K562 (cell line): ENCODE measurements at regions not wholly inside any gene's neighbourhood (a gene's known extent, or its start where the extent isn't known, plus 50 kb on each side); places are given as distances from the start of the nearest gene placed in this dataset.
"Not testable (repeated sequence)": the region's sequence is repeated elsewhere in the genome, so short reads cannot be mapped to it uniquely, and the experiment has no call there.

Experiments
- ATAC-seq: fragments of 200-7000 bp; cut with Tn5 transposase; 3 replicates; pipeline ENCODE4 v1.9.1; 2020; ENCODE audit warnings: moderate library complexity
- BruUV-seq: library from RNA; stranded (reverse); fragments of 400-500 nt; replicated peaks from 2 replicates; lab custom pipeline; 2021; lab: Mats Ljungman, UMichigan
- CTCF ChIA-PET: fragments of 300-600 bp; formaldehyde crosslinking; extraction: SDS; loops from one replicate; lab custom pipeline; 2021; ENCODE audit warnings: low intra/inter-chr PET ratio; lab: Yijun Ruan, JAX
- POLR2A ChIA-PET: fragments of 300-600, 350-650 bp; sonication (Branson Sonifier 250); formaldehyde crosslinking; extraction: SDS; loops from one replicate; lab custom pipeline; 2021; ENCODE audit warnings: antibody characterized with exemption, inconsistent platforms; lab: Yijun Ruan, JAX
- DNase-seq, 4 experiments: peaks; one replicate each; pipeline versions ENCODE4 v3.0.0 to v3.0.0-alpha.2; 2011 to 2018; ENCODE audit warnings: low spot score in 3 of 4, mixed read lengths in 3 of 4; ENCODE audit errors: extremely low read depth in 1 of 4
- FAIRE-seq: peaks from 2 replicates; lab custom pipeline; 2011; peaks lifted over from hg19 to GRCh38; lab: Jason Lieb, UNC
- H2AFZ ChIP-seq: 2 replicates; pipeline ENCODE4 v1.6.0; 2011; ENCODE audit warnings: low read depth, low read length, control low read depth, inconsistent platforms
- H3K27ac ChIP-seq: fragments of 200-600 bp; 3 replicates; pipeline ENCODE4 v1.8.0; 2011; ENCODE audit warnings: low read depth, mild to moderate bottlenecking, control low read depth, inconsistent platforms, low read length, moderate library complexity, mixed read lengths; ENCODE audit errors: extremely low read depth
- H3K27me3 ChIP-seq, 2 experiments: fragments of 300-600 bp in 1 of 2; 2 replicates in 1 of 2; 3 replicates in 1 of 2; pipeline versions ENCODE4 v1.6.0 to v1.8.0; 2011; ENCODE audit warnings: inconsistent platforms in 2 of 2, low read length in 2 of 2, mild to moderate bottlenecking in 1 of 2, mixed read lengths in 1 of 2, moderate library complexity in 1 of 2; ENCODE audit not compliant: control insufficient read depth in 2 of 2, insufficient read depth in 2 of 2
- H3K36me3 ChIP-seq: fragments of 300-600 bp; 3 replicates; pipeline ENCODE4 v1.8.0; 2011; ENCODE audit warnings: mild to moderate bottlenecking, low read length, inconsistent platforms; ENCODE audit not compliant: control insufficient read depth, insufficient read depth
- H3K4me1 ChIP-seq, 2 experiments: fragments of 200-600 bp in 1 of 2; replicated peaks in 1 of 2; 2 replicates in 1 of 2; 3 replicates in 1 of 2; pipeline versions ENCODE4 v1.5.1 to v1.8.0; 2011; ENCODE audit warnings: inconsistent platforms in 2 of 2, low read length in 2 of 2, mild to moderate bottlenecking in 1 of 2, mixed read lengths in 1 of 2, moderate library complexity in 1 of 2; ENCODE audit not compliant: control insufficient read depth in 2 of 2, insufficient read depth in 2 of 2
- H3K4me2 ChIP-seq: 2 replicates; pipeline ENCODE4 v1.6.1; 2011; ENCODE audit warnings: low read length, control low read depth, inconsistent platforms, mixed read lengths; ENCODE audit not compliant: insufficient read depth
- H3K4me3 ChIP-seq: fragments of 200-600 bp; sonication (generic), shearing (Covaris generic); 2 replicates; pipeline ENCODE4 v1.5.1; 2016; ENCODE audit warnings: control low read depth, inconsistent platforms
- H3K79me2 ChIP-seq: fragments of 200-600 bp; 3 replicates; pipeline ENCODE4 v1.8.0; 2011; ENCODE audit warnings: low read length, inconsistent platforms; ENCODE audit not compliant: control insufficient read depth, insufficient read depth
- H3K9ac ChIP-seq, 2 experiments: 2 replicates each; pipeline versions ENCODE4 v1.6.0 to v1.6.1; 2011; ENCODE audit warnings: low read depth in 2 of 2, low read length in 2 of 2, control low read depth in 1 of 2, inconsistent platforms in 1 of 2, mild to moderate bottlenecking in 1 of 2, mixed read lengths in 1 of 2; ENCODE audit not compliant: insufficient read depth in 1 of 2
- H3K9me1 ChIP-seq: one replicate; pipeline ENCODE4 v1.6.0; 2011; ENCODE audit warnings: inconsistent platforms, mild to moderate bottlenecking, low read length, moderate library complexity; ENCODE audit not compliant: control insufficient read depth, insufficient read depth
- H3K9me3 ChIP-seq: replicated peaks from 2 replicates; pipeline ENCODE4 v1.5.1; 2011; ENCODE audit warnings: low read depth, low read length, inconsistent platforms; ENCODE audit not compliant: control insufficient read depth, insufficient read depth
- H4K20me1 ChIP-seq: replicated peaks from 2 replicates; pipeline ENCODE4 v1.6.1; 2011; ENCODE audit warnings: low read length, inconsistent platforms, mixed read lengths; ENCODE audit not compliant: control insufficient read depth, insufficient read depth
- PTRF ChIP-seq: fragments of 450-650 bp; IDR thresholded peaks from 2 replicates; pipeline ENCODE4 v1.6.1; 2016; ENCODE audit warnings: mild to moderate bottlenecking, missing genetic modification characterization, missing compliant biosample characterization
- PYGO2 ChIP-seq: fragments of 450-650 bp; IDR thresholded peaks from 2 replicates; pipeline ENCODE4 v1.6.1; 2016; ENCODE audit warnings: mild to moderate bottlenecking, missing genetic modification characterization, moderate library complexity, missing compliant biosample characterization
- SMAD3 ChIP-seq: fragments of 450-650 bp; formaldehyde crosslinking; conservative IDR thresholded peaks from 2 replicates; pipeline ENCODE4 v1.4.0; 2020; ENCODE audit warnings: mild to moderate bottlenecking
- TCFL5 ChIP-seq: fragments of 250-450 bp; sonication (Bioruptor Pico); conservative IDR thresholded peaks from 2 replicates; pipeline ENCODE4 v1.6.1; 2021; ENCODE audit warnings: mild to moderate bottlenecking, moderate library complexity, matching md5 sums
- ZNF239 ChIP-seq: fragments of 250-450 bp; sonication (Bioruptor Pico); IDR thresholded peaks from 2 replicates; pipeline ENCODE4 v1.4.0; 2020; ENCODE audit warnings: mild to moderate bottlenecking
- ZNF311 ChIP-seq: fragments of 250-450 bp; sonication (Bioruptor Pico); IDR thresholded peaks from 2 replicates; pipeline ENCODE4 v1.4.0; 2020; ENCODE audit warnings: mild to moderate bottlenecking, moderate library complexity
- ZNF41 ChIP-seq: fragments of 250-450 bp; sonication (Bioruptor Pico); conservative IDR thresholded peaks from 2 replicates; pipeline ENCODE4 v1.4.0; 2020; ENCODE audit warnings: mild to moderate bottlenecking
- WGBS: fragments of 100-300 bp; shearing (Covaris generic); methylation state at CpG from one replicate; pipeline ENCODE4 v1.1.6; 2016; ENCODE audit warnings: low coverage, mixed read lengths; ENCODE audit not compliant: insufficient coverage; ENCODE audit errors: missing lambda C conversion rate; 5-methylcytosine and 5-hydroxymethylcytosine counted together
- in situ Hi-C: fragments of 300-500 bp; cut with MboI; formaldehyde crosslinking; loops from 4 replicates; pipeline ENCODE4 v1.15.0; 2018; ENCODE audit warnings: inconsistent platforms, mixed read lengths
- intact Hi-C: fragments of 100-400 bp; cut with micrococcal nuclease; formaldehyde crosslinking; loops from 2 replicates; pipeline ENCODE4 v1.14.2; 2022
- TF ChIP-seq, protein P1 (sequence below): fragments of 200-800 bp; sonication (Bioruptor generic); IDR thresholded peaks from 2 replicates; pipeline ENCODE4 v1.6.1; 2016; ENCODE audit warnings: missing genetic modification characterization, missing compliant biosample characterization
- TF ChIP-seq, protein P2 (sequence below): fragments of 250-450 bp; sonication (Bioruptor Pico); IDR thresholded peaks from 2 replicates; pipeline ENCODE4 v1.8.0; 2022; ENCODE audit warnings: moderate library complexity, mild to moderate bottlenecking, inconsistent platforms
- TF ChIP-seq, protein P3 (sequence below), 2 experiments: fragments of 200-800 bp in 1 of 2; sonication (Bioruptor generic) in 1 of 2; sonication (generic) in 1 of 2; formaldehyde crosslinking in 1 of 2; IDR thresholded peaks in 1 of 2; conservative IDR thresholded peaks in 1 of 2; 2 replicates each; pipeline versions ENCODE4 v1.5.0 to v1.6.1; 2016 to 2020; ENCODE audit warnings: missing compliant biosample characterization in 1 of 2, missing genetic modification characterization in 1 of 2, missing genetic modification reagents in 1 of 2
- TF ChIP-seq, protein P4 (sequence below), 3 experiments: fragments of 200-800 bp in 1 of 3; sonication (Bioruptor generic) in 1 of 3; sonication (generic) in 1 of 3; formaldehyde crosslinking in 1 of 3; IDR thresholded peaks; 2 replicates each; pipeline versions ENCODE4 v1.6.1 to v1.8.0; 2016 to 2022; ENCODE audit warnings: mild to moderate bottlenecking in 2 of 3, missing compliant biosample characterization in 2 of 3, missing genetic modification characterization in 2 of 3, missing genetic modification reagents in 1 of 3

DNA sequence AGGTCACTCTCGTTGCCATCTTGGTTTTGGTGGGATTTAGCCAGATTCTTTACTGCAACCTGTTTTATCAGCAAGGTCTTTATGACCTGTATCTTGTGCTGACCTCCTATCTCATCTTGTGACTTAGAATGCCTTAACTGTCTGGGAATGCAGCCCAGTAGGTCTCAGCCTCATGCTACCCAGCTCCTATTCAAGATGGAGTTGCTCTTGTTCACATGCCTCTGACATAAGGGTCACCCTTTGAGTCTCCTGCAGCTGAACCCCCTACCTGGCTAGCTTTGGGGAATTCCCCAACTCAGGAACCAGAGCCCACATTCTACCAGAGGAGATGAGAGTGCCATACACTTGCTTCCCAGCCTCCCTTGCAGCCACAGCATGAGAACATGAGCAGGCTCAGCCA, 123.0 kb upstream of the ARHGEF3 start:
- BruUV-seq, H3K9me1 ChIP-seq, intact Hi-C loops, in situ Hi-C loops, ATAC-seq, H3K27ac ChIP-seq, H3K4me3 ChIP-seq, H3K4me2 ChIP-seq, H2AFZ ChIP-seq, H4K20me1 ChIP-seq, H3K4me1 ChIP-seq, H3K79me2 ChIP-seq, H3K27me3 ChIP-seq, POLR2A ChIA-PET, FAIRE-seq, DNase-seq, H3K9me3 ChIP-seq, H3K36me3 ChIP-seq, H3K9ac ChIP-seq, CTCF ChIA-PET: not testable (repeated sequence)
- WGBS, result 0% methylated on average over 1 of the region's 1 CpG
- 0 out of 2 replicates have a peak, but pooled peaks have one; percentile 53 for TF ChIP-seq PTRF (tag)
- TF ChIP-seq, protein P1, sequence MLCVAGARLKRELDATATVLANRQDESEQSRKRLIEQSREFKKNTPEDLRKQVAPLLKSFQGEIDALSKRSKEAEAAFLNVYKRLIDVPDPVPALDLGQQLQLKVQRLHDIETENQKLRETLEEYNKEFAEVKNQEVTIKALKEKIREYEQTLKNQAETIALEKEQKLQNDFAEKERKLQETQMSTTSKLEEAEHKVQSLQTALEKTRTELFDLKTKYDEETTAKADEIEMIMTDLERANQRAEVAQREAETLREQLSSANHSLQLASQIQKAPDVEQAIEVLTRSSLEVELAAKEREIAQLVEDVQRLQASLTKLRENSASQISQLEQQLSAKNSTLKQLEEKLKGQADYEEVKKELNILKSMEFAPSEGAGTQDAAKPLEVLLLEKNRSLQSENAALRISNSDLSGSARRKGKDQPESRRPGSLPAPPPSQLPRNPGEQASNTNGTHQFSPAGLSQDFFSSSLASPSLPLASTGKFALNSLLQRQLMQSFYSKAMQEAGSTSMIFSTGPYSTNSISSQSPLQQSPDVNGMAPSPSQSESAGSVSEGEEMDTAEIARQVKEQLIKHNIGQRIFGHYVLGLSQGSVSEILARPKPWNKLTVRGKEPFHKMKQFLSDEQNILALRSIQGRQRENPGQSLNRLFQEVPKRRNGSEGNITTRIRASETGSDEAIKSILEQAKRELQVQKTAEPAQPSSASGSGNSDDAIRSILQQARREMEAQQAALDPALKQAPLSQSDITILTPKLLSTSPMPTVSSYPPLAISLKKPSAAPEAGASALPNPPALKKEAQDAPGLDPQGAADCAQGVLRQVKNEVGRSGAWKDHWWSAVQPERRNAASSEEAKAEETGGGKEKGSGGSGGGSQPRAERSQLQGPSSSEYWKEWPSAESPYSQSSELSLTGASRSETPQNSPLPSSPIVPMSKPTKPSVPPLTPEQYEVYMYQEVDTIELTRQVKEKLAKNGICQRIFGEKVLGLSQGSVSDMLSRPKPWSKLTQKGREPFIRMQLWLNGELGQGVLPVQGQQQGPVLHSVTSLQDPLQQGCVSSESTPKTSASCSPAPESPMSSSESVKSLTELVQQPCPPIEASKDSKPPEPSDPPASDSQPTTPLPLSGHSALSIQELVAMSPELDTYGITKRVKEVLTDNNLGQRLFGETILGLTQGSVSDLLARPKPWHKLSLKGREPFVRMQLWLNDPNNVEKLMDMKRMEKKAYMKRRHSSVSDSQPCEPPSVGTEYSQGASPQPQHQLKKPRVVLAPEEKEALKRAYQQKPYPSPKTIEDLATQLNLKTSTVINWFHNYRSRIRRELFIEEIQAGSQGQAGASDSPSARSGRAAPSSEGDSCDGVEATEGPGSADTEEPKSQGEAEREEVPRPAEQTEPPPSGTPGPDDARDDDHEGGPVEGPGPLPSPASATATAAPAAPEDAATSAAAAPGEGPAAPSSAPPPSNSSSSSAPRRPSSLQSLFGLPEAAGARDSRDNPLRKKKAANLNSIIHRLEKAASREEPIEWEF (CRISPR knock-in tag), result 0 out of 2 replicates have a peak, but pooled peaks have one; percentile 45
- peak; percentile 72; the same call in 1 of the 2 replicates for TF ChIP-seq PYGO2 (tag)
- TF ChIP-seq SMAD3, result peak; percentile 70; the same call in 1 of the 2 replicates
- TF ChIP-seq TCFL5 (CRISPR knock-in tag), result 0 out of 2 replicates have a peak, but pooled peaks have one; percentile 12
- TF ChIP-seq ZNF41 (CRISPR knock-in tag), result peak; percentile 79; the same call in 1 of the 2 replicates
- TF ChIP-seq, protein P2, sequence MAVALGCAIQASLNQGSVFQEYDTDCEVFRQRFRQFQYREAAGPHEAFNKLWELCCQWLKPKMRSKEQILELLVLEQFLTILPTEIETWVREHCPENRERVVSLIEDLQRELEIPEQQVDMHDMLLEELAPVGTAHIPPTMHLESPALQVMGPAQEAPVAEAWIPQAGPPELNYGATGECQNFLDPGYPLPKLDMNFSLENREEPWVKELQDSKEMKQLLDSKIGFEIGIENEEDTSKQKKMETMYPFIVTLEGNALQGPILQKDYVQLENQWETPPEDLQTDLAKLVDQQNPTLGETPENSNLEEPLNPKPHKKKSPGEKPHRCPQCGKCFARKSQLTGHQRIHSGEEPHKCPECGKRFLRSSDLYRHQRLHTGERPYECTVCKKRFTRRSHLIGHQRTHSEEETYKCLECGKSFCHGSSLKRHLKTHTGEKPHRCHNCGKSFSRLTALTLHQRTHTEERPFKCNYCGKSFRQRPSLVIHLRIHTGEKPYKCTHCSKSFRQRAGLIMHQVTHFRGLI (CRISPR knock-in tag), result peak; percentile 68; the same call in 1 of the 2 replicates
- TF ChIP-seq ZNF311 (CRISPR knock-in tag), result peak; percentile 92
- TF ChIP-seq ZNF239, result peak; percentile 74
- TF ChIP-seq, protein P3, sequence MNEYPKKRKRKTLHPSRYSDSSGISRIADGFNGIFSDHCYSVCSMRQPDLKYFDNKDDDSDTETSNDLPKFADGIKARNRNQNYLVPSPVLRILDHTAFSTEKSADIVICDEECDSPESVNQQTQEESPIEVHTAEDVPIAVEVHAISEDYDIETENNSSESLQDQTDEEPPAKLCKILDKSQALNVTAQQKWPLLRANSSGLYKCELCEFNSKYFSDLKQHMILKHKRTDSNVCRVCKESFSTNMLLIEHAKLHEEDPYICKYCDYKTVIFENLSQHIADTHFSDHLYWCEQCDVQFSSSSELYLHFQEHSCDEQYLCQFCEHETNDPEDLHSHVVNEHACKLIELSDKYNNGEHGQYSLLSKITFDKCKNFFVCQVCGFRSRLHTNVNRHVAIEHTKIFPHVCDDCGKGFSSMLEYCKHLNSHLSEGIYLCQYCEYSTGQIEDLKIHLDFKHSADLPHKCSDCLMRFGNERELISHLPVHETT (CRISPR knock-in tag; conservative IDR thresholded peaks at IDR 0.05 in 1 of 2, IDR thresholded peaks at IDR 0.05 in 1 of 2), result 0 out of 4 replicates have a peak, but pooled peaks of 1 of the 2 experiments have one; percentile 57
- TF ChIP-seq, protein P4, sequence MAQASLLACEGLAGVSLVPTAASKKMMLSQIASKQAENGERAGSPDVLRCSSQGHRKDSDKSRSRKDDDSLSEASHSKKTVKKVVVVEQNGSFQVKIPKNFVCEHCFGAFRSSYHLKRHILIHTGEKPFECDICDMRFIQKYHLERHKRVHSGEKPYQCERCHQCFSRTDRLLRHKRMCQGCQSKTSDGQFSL (CRISPR knock-in tag; IDR thresholded peaks at IDR 0.05), result not testable (repeated sequence)
- TF ChIP-seq, protein P4 (tag; IDR thresholded peaks at IDR 0.05), result peak in 1 of 2 experiments; percentile 71; a peak in 1 of 4 replicates
